GM21528 (cell line): ENCODE measurements at regions not wholly inside any gene's neighbourhood (a gene's known extent, or its start where the extent isn't known, plus 50 kb on each side); places are given as distances from the start of the nearest gene placed in this dataset.

Experiments
- ATAC-seq: cut with Tn5 transposase; IDR thresholded peaks from one replicate; pipeline ENCODE4 v1.9.1; 2021; ENCODE audit warnings: mild to moderate bottlenecking, moderate library complexity; ENCODE audit not compliant: unreplicated experiment, low FRiP score

GRCh38 chr2:39608686-39609441 lies 56.9 kb upstream of the TMEM178A start:
- no peak for ATAC-seq

- ATAC-seq = no peak
Observed at GRCh38 chr2:39609917-39610316, 55.8 kb upstream of the TMEM178A start.

GRCh38 chr2:39615675-39616074 lies 50.0 kb upstream of the TMEM178A start:
- ATAC-seq = no peak
